Neural cell (in vitro differentiated cells): ENCODE measurements at regions not wholly inside any gene's neighbourhood (a gene's known extent, or its start where the extent isn't known, plus 50 kb on each side); places are given as distances from the start of the nearest gene placed in this dataset.

ENCODE experiments used
- H2AFZ ChIP-seq: fragments of 200-600, 300-800 bp; sonication (generic), shearing (Covaris generic); 2 replicates; pipeline ENCODE4 v1.6.0; 2014; ENCODE audit warnings: low read depth, mild to moderate bottlenecking, antibody characterized with exemption, low read length, moderate library complexity
- H3F3A ChIP-seq: fragments of 200-600 bp; shearing (Covaris generic); 2 replicates; pipeline ENCODE4 v1.6.1; 2016; ENCODE audit warnings: mild to moderate bottlenecking, moderate library complexity, mixed read lengths, antibody characterized with exemption, low read length; ENCODE audit not compliant: insufficient read depth, poor library complexity, severe bottlenecking
- H3K27ac ChIP-seq: fragments of 200-600, 300-800 bp; sonication (generic), shearing (Covaris generic); 2 replicates; pipeline ENCODE4 v1.5.1; 2014; ENCODE audit warnings: mild to moderate bottlenecking, low read length, moderate library complexity
- H3K27me3 ChIP-seq: fragments of 300-800, 200-600 bp; sonication (generic), shearing (Covaris generic); 2 replicates; pipeline ENCODE4 v1.6.0; 2014; ENCODE audit warnings: mild to moderate bottlenecking, low read depth, low read length, moderate library complexity; ENCODE audit not compliant: insufficient read depth
- H3K36me3 ChIP-seq: fragments of 300-800, 200-600 bp; sonication (generic), shearing (Covaris generic); 2 replicates; pipeline ENCODE4 v1.5.1; 2014; ENCODE audit warnings: mild to moderate bottlenecking, antibody characterized with exemption, low read length, moderate library complexity; ENCODE audit not compliant: insufficient read depth
- H3K4me2 ChIP-seq: fragments of 300-800, 200-600 bp; sonication (generic), shearing (Covaris generic); 2 replicates; pipeline ENCODE4 v1.6.0; 2014; ENCODE audit warnings: mild to moderate bottlenecking, low read length
- H3K4me3 ChIP-seq: fragments of 300-800, 200-600 bp; sonication (generic), shearing (Covaris generic); 2 replicates; pipeline ENCODE4 v1.5.1; 2014; ENCODE audit warnings: mild to moderate bottlenecking, low read length, moderate library complexity
- H3K79me2 ChIP-seq: fragments of 200-600 bp; shearing (Covaris generic); replicated peaks from 2 replicates; pipeline ENCODE4 v1.6.0; 2014; ENCODE audit warnings: mild to moderate bottlenecking, low read length, moderate library complexity; ENCODE audit not compliant: insufficient read depth
- H3K9ac ChIP-seq: fragments of 300-800, 200-600 bp; sonication (generic), shearing (Covaris generic); 2 replicates; pipeline ENCODE4 v1.6.1; 2016; ENCODE audit warnings: mild to moderate bottlenecking, low read length, mixed read lengths
- H3K9me2 ChIP-seq: fragments of 200-600 bp; shearing (Covaris generic); 2 replicates; pipeline ENCODE4 v1.6.1; 2016; ENCODE audit warnings: mild to moderate bottlenecking, low read length, mixed read lengths; ENCODE audit not compliant: insufficient read depth
- H3K9me3 ChIP-seq: fragments of 200-600, 300-800 bp; sonication (generic), shearing (Covaris generic); 2 replicates; pipeline ENCODE4 v1.6.1; 2016; ENCODE audit warnings: mild to moderate bottlenecking, mixed run types, low read length, moderate library complexity, mixed read lengths
- H4K20me1 ChIP-seq: fragments of 200-600 bp; shearing (Covaris generic); 2 replicates; pipeline ENCODE4 v1.6.1; 2016; ENCODE audit warnings: mild to moderate bottlenecking, mixed run types; ENCODE audit not compliant: insufficient read depth
- EP300 ChIP-seq: fragments of 450-650 bp; conservative IDR thresholded peaks from 2 replicates; pipeline ENCODE4 v1.6.1; 2014; ENCODE audit warnings: antibody characterized with exemption, mild to moderate bottlenecking, moderate library complexity; ENCODE audit not compliant: poor library complexity, severe bottlenecking
- EZH2 ChIP-seq: fragments of 200-600, 300-800 bp; shearing (Covaris generic), sonication (generic); IDR thresholded peaks from 2 replicates; pipeline ENCODE4 v1.6.1; 2014; ENCODE audit warnings: antibody characterized with exemption, low read length, borderline replicate concordance, mild to moderate bottlenecking; ENCODE audit not compliant: insufficient read depth, poor library complexity, severe bottlenecking
- MXI1 ChIP-seq: fragments of 450-650 bp; conservative IDR thresholded peaks from 2 replicates; pipeline ENCODE4 v1.6.1; 2014; ENCODE audit warnings: antibody characterized with exemption, mild to moderate bottlenecking; ENCODE audit not compliant: poor library complexity, severe bottlenecking
- POLR2AphosphoS5 ChIP-seq: IDR thresholded peaks from 2 replicates; pipeline ENCODE4 v1.6.1; 2012
- RAD21 ChIP-seq: fragments of 450-650 bp; conservative IDR thresholded peaks from 2 replicates; pipeline ENCODE4 v1.6.1; 2014; ENCODE audit warnings: antibody characterized with exemption, mild to moderate bottlenecking, moderate library complexity
- SMC3 ChIP-seq: fragments of 450-650 bp; conservative IDR thresholded peaks from 2 replicates; pipeline ENCODE4 v1.6.1; 2014; ENCODE audit warnings: antibody characterized with exemption, mild to moderate bottlenecking, moderate library complexity; ENCODE audit not compliant: poor library complexity
- TAF1 ChIP-seq: IDR thresholded peaks from 2 replicates; pipeline ENCODE4 v1.6.1; 2012; ENCODE audit warnings: low read depth
- TF ChIP-seq, protein P1 (sequence below): fragments of 450-650 bp; IDR thresholded peaks from 2 replicates; pipeline ENCODE4 v1.5.1; 2014; ENCODE audit warnings: antibody characterized with exemption, mild to moderate bottlenecking, moderate library complexity; ENCODE audit not compliant: poor library complexity, severe bottlenecking
- TF ChIP-seq, protein P2 (sequence below): IDR thresholded peaks from 2 replicates; pipeline ENCODE4 v1.6.1; 2012; ENCODE audit warnings: borderline replicate concordance

DNA sequence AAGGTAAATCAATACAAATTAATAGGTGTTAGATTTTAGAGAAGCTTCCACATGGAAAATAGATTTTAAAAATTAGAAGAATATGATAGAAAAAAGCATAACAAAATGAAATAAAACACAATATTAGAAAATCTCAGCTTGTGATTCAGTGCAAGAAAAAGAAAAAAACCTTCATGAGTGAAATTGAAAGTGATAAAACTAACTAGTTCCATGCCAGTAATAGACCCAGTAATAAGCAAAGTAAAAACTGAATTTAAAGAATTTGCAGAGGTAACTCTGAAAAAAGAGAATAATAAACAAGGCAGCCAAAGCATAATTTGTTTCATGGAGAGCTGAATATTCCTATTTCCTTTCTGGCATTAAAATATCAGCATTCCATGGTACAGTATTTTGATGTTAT lies 174.3 kb upstream of the TENM3 start:
- no peaks in the 10 kb centered on the region for H3K9me2 ChIP-seq
- H2AFZ ChIP-seq = no peak overlapping the region

DNA sequence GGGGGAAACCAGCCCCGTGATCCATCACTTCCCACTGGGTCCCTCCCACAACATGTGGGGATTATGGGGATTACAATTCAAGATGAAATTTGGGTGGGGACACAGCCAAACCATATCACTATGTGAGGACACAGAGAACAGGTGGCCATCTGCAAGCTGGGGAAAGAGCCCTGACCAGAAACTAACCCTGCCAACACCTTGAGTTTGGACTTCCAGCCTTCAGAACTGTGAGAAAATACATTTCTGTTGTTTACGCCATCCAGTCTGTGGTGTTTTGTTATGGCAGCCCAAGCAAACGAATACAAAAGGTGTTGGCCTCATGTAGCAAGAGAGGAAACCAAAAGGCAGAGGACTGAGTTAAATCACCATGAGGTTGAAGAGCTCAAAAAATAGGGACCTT lies 169.9 kb upstream of the TENM3 start:
- H2AFZ ChIP-seq = no peak overlapping the region
- H3K27ac ChIP-seq = no peak overlapping the region
- no peak overlapping the region for H3K4me3 ChIP-seq
- no peaks in the 10 kb centered on the region for H3K79me2 ChIP-seq
- H3K36me3 ChIP-seq = no peaks in the 10 kb centered on the region
- no peaks in the 10 kb centered on the region for H3K9me3 ChIP-seq
- H3K4me2 ChIP-seq = no peak overlapping the region
- no peaks in the 10 kb centered on the region for H3F3A ChIP-seq
- H3K9me2 ChIP-seq = no peaks in the 10 kb centered on the region
- no peak overlapping the region for H3K9ac ChIP-seq
- no peaks in the 10 kb centered on the region for H4K20me1 ChIP-seq
- TF ChIP-seq EZH2 (no peak), TAF1 (no peak), SMC3 (no peak), RAD21 (no peak), EP300 (no peak), MXI1 (no peak), POLR2AphosphoS5 (no peak)
- TF ChIP-seq, protein P1, sequence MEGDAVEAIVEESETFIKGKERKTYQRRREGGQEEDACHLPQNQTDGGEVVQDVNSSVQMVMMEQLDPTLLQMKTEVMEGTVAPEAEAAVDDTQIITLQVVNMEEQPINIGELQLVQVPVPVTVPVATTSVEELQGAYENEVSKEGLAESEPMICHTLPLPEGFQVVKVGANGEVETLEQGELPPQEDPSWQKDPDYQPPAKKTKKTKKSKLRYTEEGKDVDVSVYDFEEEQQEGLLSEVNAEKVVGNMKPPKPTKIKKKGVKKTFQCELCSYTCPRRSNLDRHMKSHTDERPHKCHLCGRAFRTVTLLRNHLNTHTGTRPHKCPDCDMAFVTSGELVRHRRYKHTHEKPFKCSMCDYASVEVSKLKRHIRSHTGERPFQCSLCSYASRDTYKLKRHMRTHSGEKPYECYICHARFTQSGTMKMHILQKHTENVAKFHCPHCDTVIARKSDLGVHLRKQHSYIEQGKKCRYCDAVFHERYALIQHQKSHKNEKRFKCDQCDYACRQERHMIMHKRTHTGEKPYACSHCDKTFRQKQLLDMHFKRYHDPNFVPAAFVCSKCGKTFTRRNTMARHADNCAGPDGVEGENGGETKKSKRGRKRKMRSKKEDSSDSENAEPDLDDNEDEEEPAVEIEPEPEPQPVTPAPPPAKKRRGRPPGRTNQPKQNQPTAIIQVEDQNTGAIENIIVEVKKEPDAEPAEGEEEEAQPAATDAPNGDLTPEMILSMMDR = no peak
- TF ChIP-seq, protein P2, sequence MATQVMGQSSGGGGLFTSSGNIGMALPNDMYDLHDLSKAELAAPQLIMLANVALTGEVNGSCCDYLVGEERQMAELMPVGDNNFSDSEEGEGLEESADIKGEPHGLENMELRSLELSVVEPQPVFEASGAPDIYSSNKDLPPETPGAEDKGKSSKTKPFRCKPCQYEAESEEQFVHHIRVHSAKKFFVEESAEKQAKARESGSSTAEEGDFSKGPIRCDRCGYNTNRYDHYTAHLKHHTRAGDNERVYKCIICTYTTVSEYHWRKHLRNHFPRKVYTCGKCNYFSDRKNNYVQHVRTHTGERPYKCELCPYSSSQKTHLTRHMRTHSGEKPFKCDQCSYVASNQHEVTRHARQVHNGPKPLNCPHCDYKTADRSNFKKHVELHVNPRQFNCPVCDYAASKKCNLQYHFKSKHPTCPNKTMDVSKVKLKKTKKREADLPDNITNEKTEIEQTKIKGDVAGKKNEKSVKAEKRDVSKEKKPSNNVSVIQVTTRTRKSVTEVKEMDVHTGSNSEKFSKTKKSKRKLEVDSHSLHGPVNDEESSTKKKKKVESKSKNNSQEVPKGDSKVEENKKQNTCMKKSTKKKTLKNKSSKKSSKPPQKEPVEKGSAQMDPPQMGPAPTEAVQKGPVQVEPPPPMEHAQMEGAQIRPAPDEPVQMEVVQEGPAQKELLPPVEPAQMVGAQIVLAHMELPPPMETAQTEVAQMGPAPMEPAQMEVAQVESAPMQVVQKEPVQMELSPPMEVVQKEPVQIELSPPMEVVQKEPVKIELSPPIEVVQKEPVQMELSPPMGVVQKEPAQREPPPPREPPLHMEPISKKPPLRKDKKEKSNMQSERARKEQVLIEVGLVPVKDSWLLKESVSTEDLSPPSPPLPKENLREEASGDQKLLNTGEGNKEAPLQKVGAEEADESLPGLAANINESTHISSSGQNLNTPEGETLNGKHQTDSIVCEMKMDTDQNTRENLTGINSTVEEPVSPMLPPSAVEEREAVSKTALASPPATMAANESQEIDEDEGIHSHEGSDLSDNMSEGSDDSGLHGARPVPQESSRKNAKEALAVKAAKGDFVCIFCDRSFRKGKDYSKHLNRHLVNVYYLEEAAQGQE = no peak
- no peaks in the 10 kb centered on the region for H3K27me3 ChIP-seq

More for the DNA sequence above, 174.3 kb upstream of the TENM3 start:
- Histone ChIP-seq H3K27me3 (no peaks in the 10 kb centered on the region), H3K9me3 (no peaks in the 10 kb centered on the region), H3K4me2 (no peak overlapping the region), H3K27ac (no peak overlapping the region), H3K79me2 (no peaks in the 10 kb centered on the region), H3F3A (no peaks in the 10 kb centered on the region), H3K4me3 (no peak overlapping the region), H3K36me3 (no peaks in the 10 kb centered on the region), H4K20me1 (no peaks in the 10 kb centered on the region), H3K9ac (no peak overlapping the region)
- TF ChIP-seq MXI1 (no peak), EZH2 (no peak), EP300 (no peak), POLR2AphosphoS5 (no peak), TAF1 (no peak), SMC3 (no peak), RAD21 (no peak)
- TF ChIP-seq, protein P2 = no peak
- TF ChIP-seq, protein P1 = no peak
